GM21576 (cell line): ENCODE measurements at regions not wholly inside any gene's neighbourhood (a gene's known extent, or its start where the extent isn't known, plus 50 kb on each side); places are given as distances from the start of the nearest gene placed in this dataset.

Experiments
- ATAC-seq: cut with Tn5 transposase; IDR thresholded peaks from one replicate; pipeline ENCODE4 v1.9.1; 2021; ENCODE audit warnings: mild to moderate bottlenecking, moderate library complexity; ENCODE audit not compliant: unreplicated experiment

DNA sequence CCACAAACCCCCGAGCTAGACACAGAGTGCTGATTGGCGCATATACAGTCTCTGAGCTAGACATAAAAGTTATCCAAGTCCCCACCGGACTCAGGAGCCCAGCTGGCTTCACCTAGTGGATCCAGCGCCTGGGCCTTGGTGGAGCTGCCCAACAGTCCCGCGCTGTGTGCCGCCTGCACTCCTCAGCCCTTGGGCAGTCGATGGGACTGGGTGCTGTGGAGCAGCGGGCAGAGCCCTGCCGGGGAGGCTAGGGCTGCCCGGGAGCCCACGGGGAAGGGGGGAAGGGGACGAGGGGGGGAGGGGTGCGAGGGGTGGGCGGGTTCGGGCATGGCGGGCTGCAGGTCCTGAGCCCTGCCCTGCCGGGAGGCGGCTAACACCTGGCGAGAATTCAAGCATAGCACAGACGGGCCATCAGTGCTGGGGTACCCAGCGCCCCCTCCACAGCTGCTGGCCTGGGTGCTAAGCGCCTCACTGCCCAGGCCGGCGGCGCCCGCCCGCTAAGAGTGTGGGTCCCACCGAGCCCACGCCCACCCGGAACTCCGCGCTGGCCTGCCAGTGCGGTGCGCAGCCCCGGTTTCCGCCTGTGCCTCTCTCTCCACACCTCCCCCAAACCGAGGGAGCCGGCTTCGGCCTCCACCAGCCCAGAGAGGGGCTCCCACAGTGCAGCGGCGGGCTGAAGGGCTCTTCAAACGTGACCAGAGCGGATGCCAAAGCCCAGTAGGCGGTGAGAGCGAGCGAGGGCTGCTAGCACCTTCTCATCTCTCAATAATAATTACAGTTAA is 391.2 kb upstream of the NUDT12 start:
- ATAC-seq, result no peak

DNA sequence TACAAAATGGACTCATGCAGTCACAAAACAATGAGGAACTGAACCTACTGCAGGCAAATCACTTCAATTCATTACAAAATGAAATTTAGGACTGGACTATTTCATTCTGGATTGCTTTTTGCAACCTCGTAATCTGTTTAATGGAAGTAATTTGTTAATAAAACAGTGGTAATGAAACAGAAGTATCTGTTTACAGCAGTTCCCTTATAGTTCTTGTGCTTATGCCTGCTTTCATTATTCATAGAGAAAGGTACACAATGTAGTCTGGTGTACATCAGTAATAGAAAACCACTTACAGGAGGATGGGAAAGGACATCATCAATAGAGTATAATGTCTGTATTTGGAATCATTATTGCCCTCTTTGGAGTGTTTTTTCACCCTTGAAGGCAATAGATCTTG is 389.2 kb upstream of the NUDT12 start:
- no peak for ATAC-seq

DNA sequence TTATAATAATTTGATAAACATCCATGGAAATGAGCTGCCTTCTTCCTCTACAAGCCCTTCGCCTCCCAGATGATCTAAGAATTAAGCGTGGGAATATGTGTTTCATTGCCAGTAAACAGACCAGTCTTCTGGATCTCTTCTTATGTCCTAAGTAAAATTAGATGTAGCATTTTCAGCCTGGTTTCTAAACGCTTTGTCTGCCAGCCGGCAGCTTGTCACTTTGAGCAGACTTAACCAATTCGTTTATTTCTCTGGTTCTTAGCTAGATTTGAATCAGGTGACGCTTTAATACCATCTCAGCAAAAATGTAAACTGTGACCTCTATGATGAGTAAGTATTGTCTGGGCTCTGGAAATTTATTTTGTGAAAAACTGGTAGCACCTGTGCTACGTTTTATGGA is 380.6 kb upstream of the NUDT12 start:
- no peak for ATAC-seq

DNA sequence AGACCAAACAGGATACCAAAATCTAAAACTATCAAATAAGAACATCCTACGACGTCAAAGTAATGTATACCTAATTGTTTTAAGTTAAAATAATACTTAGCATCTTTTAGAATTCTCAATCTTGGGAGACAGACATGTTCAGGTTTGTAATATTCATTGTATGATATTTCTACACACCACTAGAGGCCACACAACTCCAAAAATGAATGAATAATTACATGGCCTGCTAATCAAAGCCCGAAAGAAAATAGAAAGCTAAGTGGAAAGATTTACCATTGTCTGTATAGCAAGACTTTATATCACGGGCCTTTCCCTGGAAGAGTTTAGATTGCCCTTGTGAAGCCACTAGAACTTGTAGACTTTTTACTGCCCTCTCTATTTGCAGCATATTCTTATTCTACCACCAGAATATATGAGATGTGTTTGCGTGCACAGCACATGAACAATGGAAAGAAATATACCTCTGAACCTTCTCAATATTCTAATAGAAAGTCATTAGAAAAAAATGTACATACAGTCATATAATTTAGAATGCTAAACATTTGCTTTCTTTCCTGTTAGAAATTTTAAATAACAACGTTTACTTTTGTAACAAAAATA is 380.1 kb upstream of the NUDT12 start:
- no peak for ATAC-seq

DNA sequence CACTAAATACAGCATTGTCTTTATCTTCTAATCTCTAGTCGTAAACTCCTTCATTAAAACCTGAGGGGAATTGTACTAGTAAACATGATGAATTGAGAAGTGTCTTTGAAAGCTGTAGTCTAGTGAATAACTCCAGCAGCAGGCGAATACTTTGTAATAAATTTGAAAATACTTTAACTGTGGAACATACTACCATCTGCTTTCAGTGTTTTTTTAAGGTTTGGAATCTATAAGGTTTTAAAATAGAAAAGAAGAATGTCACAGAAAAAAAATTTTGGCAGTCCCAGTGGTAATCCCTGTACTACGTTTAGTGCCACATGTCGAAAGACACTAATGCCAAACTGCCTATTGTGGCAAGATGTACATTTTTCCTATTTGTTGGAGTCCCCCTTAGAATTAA is 379.0 kb upstream of the NUDT12 start:
- ATAC-seq, result no peak

DNA sequence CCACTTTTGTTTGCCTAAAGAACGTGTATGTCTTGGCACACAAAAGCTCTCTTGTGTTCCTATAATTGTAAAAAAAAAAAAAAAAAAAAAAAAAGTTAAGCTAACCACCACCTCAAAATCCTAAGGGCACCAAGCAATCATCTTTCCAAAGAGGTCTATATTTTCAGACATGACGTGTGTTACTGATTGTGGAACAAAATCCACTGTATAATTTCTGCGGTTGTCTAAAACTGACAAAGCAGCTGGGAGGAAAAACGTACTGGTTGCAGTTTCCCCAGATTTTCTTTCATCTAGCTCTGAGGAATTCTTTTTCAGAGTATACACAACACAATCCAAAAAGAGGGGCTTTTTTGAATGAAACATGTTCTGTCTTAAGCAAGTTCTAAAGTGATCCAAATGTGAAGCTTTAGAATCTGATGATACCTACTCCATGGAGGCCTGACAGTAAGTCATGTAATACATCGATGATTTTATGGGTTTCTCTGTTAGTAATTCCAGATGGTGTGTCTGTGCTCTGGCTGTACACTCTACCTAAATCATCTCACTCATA is 375.6 kb upstream of the NUDT12 start:
- ATAC-seq, result no peak

DNA sequence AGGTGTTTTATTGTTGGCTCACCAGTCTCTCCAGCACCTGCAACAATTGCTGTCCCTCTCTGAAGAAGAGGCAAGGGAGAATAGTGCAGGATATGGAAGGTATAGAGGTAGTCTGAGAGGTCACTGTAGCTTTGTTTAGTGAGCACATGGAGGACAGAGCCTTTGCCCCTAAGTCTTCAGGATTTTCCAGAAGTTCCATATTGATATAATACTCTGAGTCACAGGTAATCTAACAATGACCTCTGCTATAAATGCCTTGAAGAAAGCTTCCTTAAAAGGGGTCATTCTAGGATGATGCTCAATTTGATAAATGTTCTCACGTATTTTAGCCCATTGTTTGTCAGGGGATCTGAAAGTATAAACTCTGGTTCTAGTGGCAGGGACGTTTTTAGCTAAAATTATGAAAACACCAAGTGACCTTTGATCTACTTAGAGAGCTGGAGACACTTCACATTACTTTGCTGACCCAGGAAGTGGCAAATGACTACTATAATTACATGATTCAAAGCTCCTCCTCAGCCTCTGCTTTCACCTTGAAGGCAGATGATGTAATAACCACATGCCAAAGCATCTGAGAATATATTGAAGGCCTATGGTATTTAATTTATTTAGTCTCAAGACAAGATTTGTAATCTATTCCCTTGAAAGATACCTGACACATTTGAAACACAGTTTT is 366.9 kb upstream of the NUDT12 start:
- ATAC-seq, result no peak

DNA sequence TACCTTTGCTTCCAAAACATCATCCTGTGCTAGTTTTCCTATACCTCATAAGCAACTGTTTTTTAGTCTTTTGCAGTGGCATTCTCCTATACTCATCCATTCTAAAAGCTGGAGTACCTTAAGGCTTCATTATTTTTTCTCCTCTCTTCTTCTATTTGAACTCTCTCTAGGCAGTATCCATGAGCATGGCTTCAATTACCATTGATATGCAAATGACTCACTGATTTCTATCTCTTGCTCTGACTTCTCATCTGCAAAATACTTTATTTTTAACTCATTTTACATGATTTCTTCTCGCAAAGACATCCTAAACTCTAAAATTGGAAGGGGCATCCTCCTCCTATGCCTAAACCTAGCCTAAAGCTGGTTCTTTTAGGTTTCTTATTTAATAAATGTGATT is 365.1 kb upstream of the NUDT12 start:
- ATAC-seq, result no peak

DNA sequence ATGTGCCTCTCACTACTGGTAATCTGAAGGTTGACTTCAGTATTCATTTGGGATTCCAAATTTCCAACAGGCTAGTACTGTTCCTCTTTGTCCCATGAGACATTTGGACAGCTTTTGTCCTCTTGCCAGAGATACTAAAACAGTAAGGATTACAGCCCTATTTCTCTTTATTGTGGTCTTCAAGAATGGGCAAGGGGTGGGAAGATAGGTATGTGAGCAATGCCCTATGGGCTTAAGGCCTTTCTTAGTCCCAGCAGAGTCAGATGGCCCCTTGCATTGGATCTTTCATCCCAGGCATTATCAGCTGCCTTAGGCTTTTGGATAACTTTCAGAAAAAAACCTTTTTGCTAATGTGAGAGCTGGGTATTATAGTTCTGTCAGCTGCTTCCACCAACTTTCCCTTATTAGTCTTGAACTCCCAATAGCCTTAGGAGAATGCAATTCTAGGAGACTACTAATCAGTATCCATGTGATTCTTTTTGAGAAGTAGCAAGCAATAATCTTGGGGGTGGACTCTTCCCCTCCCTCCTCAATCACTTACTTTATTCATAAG is 361.1 kb upstream of the NUDT12 start:
- no peak for ATAC-seq

DNA sequence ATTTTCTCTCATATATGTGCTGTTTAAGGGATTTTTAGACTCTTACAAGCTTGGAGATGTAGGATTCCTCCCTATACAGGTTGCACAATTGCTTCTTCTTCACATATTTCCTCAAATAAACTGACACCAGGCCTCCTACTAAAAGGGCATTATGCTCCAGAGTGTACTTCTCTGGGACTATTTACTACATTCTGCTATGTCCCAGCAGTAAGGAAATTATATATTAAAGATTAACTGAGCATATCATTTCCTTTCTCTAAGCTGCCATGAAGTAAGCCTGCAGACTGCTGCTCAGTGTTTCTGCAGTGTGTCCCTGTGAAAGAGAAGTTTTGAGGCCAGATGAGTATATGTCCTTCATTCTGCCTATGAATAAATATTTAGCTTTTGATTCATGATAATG is 356.9 kb upstream of the NUDT12 start:
- no peak for ATAC-seq

DNA sequence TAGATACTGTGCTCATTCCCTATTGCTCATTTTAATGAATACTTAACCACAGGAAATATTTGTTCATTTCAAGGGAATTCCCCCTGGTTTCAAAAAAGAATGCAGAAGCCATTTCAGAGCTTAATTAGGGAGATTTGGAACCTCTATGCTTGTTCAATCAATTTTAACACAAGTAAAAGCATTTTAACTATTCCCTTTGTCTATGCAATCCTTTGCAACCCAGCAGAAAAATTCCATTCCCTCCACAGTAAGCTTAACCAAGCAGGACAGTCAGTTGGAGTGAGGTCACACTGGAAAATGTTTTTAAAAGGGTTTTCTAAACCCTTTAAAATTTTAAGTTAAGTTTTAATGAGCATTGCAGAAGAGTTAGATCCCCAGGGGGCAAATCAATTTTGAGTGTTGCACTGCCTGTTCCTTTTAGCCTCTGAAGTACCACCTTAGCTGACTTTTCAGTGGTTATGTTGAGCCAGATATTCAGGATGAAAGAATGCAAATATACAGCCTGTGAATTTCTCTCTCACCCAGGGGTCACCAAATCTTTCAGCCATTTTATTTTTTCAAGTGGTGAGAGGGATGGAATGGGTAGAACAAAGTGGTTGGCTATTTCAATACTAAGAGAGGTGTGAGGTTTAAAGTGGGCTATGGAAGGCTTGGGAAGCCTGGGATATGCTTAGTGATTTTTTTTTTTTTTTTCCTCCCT is 356.2 kb upstream of the NUDT12 start:
- ATAC-seq, result no peak

DNA sequence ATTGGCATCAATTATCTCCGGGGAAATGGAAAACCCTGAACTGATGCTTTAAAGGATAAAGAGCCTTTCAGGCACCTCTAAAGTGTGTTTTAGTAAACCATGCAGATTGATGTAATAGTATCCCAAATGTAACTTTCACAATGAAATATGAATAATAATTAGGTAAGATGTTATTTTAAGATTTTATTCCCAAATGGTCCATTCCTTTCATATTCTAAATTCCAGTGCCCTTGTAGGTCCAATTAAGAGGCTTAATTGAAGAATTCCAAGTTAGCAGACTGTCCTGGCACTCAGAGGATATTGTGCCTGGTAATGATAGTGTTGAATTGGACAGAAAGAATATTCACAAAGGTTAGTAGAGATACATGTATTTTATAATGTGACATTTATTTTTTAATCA is 352.5 kb upstream of the NUDT12 start:
- no peak for ATAC-seq

DNA sequence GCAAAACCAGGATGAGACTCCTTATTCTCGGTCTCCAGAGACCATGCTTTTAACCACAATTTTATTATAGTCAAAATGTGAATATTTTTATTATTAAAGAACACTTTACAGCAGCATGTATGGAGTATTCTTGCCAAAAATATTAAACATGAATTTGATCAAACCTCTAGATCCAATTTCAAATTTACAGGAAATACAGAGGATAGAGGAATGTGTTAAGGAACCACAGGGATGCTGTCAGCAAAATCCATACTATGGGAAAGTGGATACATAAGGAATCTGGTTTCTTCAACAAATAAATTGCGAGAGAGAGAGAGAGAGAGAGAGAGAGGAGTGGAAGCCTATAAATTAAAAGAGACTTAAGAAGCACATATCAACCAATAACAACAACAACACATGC is 348.2 kb upstream of the NUDT12 start:
- no peak for ATAC-seq

DNA sequence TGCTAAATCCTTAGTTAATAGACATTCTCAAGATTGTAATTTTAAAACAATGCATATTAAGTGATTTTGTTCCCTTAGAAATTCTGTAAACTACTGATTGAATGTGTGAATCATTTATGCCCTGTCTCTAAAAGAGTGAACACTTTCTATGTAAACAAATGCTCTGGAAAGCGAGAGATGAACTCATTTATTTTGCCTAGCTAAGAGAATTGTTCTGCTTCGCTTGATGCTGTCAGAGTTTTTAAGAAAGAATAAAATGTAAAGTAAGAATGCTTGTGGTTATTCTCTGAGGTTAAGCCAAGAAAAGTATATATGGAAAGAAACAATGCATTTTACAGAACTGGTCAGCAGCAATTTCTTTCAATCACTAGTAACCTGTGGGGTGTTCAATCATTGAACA is 347.4 kb upstream of the NUDT12 start:
- ATAC-seq, result no peak

DNA sequence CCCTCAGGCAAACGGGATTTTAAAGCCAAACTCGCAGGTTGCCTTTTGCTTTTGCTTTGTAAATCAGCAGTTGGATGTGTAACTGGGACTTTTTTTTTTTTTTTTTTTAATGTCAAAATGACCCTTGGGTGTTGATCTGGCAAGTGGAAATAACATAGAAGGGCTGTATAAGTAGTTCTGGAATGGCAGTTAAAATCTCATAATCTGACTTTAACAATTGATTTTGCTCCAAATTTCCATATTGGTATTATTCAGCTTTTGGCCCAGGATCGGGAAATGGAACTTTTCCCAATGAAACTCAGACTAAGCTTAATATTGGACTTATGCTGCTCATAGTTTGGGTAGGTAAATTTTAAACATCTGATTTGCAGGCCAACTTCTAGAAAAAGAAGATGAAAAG is 346.8 kb upstream of the NUDT12 start:
- no peak for ATAC-seq

DNA sequence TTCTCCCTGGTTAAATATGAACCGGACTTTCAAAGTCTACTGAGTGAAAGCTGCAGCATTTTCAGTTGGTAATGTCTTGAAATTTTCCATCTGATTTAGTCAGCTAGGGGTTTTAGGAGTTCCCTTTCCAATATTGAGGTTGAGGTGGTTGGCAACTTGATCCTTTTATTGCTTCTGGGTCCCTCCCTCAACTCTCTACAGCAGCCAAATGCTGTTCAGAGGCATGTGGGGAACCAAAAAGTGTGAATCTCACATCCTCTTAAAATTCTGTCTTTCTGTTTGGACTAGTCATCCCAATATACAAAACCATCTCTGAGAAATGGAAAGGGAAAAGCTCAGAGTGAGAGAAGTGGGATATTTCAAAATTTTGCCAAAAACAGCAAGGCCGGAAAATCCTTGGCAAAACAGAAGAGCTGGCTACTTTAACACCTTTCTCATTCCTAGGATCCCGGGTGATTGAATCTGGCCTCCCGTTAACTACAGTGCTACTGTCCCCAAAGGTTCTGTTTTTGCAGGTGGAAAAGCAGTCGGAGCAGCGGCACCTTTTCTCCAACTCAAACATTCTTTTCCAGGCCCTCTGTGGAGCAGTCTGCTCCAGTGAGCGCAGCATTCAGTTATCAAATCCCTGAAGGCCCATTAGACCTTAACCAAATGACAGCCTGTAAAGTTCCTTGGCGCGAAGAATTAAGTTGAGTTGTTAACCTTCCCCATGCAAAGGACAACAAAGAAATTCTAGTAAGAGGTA is 345.9 kb upstream of the NUDT12 start:
- ATAC-seq, result no peak

DNA sequence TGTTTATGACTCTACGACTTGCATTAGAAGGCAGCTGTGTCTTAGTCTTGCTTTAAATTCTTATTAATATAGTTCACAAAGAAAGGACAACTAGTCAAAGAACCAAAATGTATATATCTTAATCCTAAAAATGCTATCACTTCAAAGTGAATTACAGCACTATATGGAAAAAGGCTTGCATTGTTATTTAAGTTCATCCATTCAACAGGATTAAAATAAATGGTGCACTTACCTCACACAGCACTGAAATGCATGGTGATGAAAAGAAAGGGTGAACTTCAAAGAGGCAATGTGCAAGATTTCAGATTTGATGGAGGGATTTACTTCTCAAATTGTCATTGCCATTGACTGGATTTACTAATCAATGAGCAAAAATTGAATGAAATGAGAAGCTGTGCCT is 344.4 kb upstream of the NUDT12 start:
- ATAC-seq, result no peak

DNA sequence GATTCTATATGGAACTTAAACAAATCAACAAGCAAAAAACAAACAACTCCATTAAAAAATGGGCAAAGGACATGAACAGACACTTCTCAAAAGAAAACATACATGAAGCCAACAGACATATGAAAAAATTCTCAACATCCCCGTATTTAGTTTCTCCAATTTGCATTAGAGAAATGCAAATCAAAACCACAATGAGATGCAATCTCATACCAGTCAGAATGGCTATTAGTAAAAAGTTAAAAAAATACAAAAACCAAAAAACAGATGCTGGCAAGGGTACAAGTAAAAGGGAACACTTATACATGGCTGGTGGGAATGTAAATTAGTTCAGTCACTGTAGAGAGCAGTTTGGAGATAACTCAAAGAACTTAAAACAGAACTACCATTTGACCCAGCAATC is 342.1 kb upstream of the NUDT12 start:
- no peak for ATAC-seq

DNA sequence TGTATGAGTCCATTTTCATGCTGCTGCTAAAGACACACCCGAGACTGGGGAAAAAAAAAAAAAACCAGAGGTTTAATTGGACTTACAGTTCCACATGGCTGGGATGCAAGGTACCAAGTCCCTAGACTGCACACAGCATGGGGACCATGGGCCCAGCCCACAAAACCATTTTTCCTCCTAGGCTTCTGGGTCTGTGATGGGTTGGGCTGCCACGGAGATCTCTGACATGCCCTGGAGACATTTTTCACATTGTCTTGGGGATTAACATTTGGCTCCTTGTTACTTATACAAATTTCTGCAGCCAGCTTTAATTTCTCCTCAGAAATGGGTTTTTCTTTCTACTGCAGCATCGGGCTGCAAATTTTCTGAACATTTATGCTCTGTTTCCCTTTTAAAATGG is 340.3 kb upstream of the NUDT12 start:
- ATAC-seq, result no peak

DNA sequence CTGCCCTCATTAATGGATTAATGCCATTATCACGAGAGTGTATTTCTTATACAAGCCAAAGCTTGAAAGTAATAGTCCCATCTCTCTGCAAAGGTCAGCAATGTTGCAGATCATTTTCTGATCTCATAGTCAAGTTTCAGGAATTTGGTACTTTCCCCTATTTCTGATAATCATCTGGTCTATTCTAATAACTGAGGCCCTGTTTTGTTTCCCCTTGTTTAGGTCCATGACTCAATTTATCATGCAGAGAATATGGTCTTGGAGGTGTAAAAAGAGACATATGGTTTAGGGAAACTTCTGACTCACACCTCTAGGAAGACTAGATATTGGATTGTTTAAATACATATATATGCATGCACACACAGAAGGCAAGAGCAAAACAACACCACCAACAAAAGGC is 339.3 kb upstream of the NUDT12 start:
- no peak for ATAC-seq
